ENCODE measurements at regions not wholly inside any gene's neighbourhood (a gene's known extent, or its start where the extent isn't known, plus 50 kb on each side); places are given as distances from the start of the nearest gene placed in this dataset.
"Not testable (repeated sequence)": the region's sequence is repeated elsewhere in the genome, so short reads cannot be mapped to it uniquely, and the experiment has no call there.

GRCh38 chr9:1913631-1914330 is 101.4 kb upstream of the SMARCA2 start:
- Mint-ChIP-seq H3K27ac (no peak overlapping the region), H3K4me3 (no peak overlapping the region), H3K4me1 (no peaks in the 10 kb centered on the region), H3K27me3 (peaks cover 23 to 26% of the 10 kb centered on the region in 2 donors), H3K9me3 (peaks cover 4 to 5% of the 10 kb centered on the region in 2 donors), H3K36me3 (peaks cover 0 to 5% of the 10 kb centered on the region in 2 donors)
- DNase-seq (no peak), ATAC-seq (replicated peaks) (no peak)

DNA sequence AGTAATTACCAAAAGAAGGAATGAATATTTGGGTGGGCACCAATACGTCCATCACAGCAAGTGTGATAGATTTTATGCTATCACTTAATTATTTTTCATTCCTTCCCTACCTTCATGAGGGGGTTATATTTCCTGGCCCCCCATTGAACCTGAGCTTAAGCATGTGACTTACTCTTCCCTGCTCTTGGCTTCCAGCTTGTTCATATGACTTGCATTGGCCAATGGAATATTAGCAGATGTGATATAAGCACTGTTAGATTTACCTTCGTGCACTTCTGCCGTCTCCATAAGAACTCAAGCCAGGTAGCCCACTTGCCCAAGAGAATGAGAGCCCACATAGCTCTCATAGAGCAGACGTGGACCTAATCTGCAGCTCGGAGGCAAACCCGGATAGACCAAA is 99.1 kb upstream of the SMARCA2 start:
- Mint-ChIP-seq H3K4me1 (no peaks in the 10 kb centered on the region), H3K4me3 (no peak overlapping the region)
- ATAC-seq (replicated peaks), result no peak

DNA sequence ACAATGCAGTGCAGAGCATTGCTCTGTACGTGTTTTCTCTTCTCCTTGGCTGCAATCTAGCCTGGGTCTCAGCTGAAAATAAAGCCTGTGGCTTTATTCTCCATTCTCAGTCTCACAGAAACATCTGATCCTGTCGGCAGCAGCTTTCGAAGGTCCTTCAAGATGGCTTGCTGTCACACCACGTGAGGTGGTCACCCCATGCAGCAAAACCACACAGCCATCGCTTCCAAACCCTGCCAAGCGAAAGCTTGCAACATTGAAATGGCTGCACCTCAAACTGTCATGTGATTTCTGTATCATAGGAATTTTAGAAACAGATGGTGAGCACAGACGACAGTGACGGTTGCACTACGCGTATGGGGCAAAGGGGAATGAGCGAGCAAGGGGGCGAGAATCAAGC is 98.5 kb upstream of the SMARCA2 start:
- H3K4me3 Mint-ChIP-seq, result no peak overlapping the region
- peaks cover 2 to 3% of the 10 kb centered on the region in 2 donors for H3K9me3 Mint-ChIP-seq
- no peaks in the 10 kb centered on the region for H3K4me1 Mint-ChIP-seq
- peaks cover 0 to 3% of the 10 kb centered on the region in 2 donors for H3K36me3 Mint-ChIP-seq
- no peak overlapping the region for H3K27ac Mint-ChIP-seq
- DNase-seq (no peak), ATAC-seq (replicated peaks) (no peak)
- peaks cover 24 to 26% of the 10 kb centered on the region in 2 donors for H3K27me3 Mint-ChIP-seq

More for the DNA sequence above, 99.1 kb upstream of the SMARCA2 start:
- no peak for DNase-seq
- peaks cover 4 to 5% of the 10 kb centered on the region in 2 donors for H3K9me3 Mint-ChIP-seq
- peaks cover 28 to 29% of the 10 kb centered on the region in 2 donors for H3K27me3 Mint-ChIP-seq
- H3K36me3 Mint-ChIP-seq, result peaks cover 0 to 5% of the 10 kb centered on the region in 2 donors
- no peak overlapping the region for H3K27ac Mint-ChIP-seq

- Mint-ChIP-seq H3K9me3 (peaks cover 3 to 5% of the 10 kb centered on the region in 2 donors), H3K36me3 (peaks cover 0 to 4% of the 10 kb centered on the region in 2 donors), H3K27me3 (peaks cover 22 to 29% of the 10 kb centered on the region in 2 donors), H3K27ac (no peak overlapping the region), H3K4me1 (no peaks in the 10 kb centered on the region), H3K4me3 (no peak overlapping the region)
- ATAC-seq (replicated peaks) (no peak), DNase-seq (no peak)
These were observed 97.7 kb upstream of the SMARCA2 start for GRCh38 chr9:1917396-1917935.

DNA sequence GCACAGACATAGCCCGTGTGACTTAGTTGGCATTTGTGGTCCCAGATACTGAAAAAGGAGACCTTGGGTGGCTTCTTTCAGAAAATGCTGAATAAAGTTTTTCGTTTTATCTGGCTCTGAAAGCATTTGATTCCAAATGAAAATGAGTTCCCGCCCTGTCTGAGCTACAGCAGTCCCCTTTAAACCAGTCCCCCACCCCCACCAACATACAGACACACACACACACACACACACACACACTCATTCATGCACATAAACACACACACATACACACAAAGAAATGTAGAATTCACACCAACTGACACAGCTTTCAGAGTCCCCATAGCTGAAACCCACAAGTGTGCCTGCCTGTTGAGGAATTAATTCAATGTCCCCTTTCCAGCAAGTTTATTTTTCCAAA is 97.0 kb upstream of the SMARCA2 start:
- H3K36me3 Mint-ChIP-seq, result peaks cover 0 to 4% of the 10 kb centered on the region in 2 donors
- DNase-seq, result no peak
- ATAC-seq (replicated peaks), result no peak
- H3K27me3 Mint-ChIP-seq, result peaks cover 22 to 29% of the 10 kb centered on the region in 2 donors
- H3K27ac Mint-ChIP-seq, result no peak overlapping the region
- no peaks in the 10 kb centered on the region for H3K4me1 Mint-ChIP-seq
- H3K4me3 Mint-ChIP-seq, result no peak overlapping the region
- H3K9me3 Mint-ChIP-seq, result peaks cover 3 to 5% of the 10 kb centered on the region in 2 donors

GRCh38 chr9:1918622-1919021 is 96.5 kb upstream of the SMARCA2 start:
- Mint-ChIP-seq H3K4me3 (no peak overlapping the region), H3K9me3 (peaks cover 3 to 5% of the 10 kb centered on the region in 2 donors), H3K4me1 (no peaks in the 10 kb centered on the region), H3K27me3 (peaks cover 22 to 24% of the 10 kb centered on the region in 2 donors), H3K27ac (peak overlapping the region; percentile 70), H3K36me3 (peaks cover 0 to 4% of the 10 kb centered on the region in 2 donors)
- ATAC-seq (replicated peaks) (no peak), DNase-seq (no peak)

DNA sequence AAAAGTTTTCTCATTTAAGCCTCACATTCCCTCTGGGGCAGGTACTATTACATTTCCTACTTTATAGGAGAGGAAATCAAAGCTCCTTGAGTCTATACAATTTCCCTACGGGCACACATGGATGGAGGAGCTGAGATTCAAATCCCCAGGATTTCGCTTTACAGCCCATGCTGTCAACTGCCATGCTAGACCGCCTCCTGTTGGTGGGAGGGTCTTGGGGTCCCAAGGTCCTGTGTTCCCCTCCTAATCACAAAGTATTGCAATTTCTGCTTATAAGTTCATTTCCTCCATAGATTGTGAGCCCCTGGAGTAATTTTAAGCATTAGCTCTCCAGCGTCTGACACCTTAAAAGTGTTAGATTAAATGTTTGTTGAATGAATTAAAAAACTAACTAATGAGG is 95.9 kb upstream of the SMARCA2 start:
- H3K4me3 Mint-ChIP-seq, result no peak overlapping the region
- no peak overlapping the region for H3K27ac Mint-ChIP-seq
- DNase-seq (no peak), ATAC-seq (replicated peaks) (no peak)
- peaks cover 3 to 5% of the 10 kb centered on the region in 2 donors for H3K9me3 Mint-ChIP-seq
- H3K4me1 Mint-ChIP-seq, result no peaks in the 10 kb centered on the region
- H3K36me3 Mint-ChIP-seq, result peaks cover 0 to 4% of the 10 kb centered on the region in 2 donors
- H3K27me3 Mint-ChIP-seq, result peaks cover 22 to 23% of the 10 kb centered on the region in 2 donors

DNA sequence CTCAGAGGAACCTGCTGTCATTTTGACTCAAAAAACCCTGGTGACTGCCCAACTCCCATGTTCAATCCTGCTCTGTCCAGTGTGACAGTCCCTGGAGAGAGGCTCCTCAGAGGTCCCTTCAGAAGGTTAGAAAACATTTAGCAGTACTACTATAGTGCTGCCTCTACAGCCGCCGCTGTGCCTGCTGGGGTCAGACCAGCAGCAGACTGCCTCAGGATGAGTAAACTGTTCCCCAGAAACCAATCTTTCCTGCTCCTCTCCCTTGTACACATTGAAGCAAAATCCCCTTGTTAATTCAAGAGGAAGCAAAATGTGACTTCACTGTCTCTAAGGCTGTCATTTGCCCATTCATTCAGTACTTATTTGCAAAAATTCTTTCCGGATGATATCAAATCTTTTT is 94.8 kb upstream of the SMARCA2 start:
- DNase-seq (no peak), ATAC-seq (replicated peaks) (peak in 1 of 2 donors; percentile 29)
- Mint-ChIP-seq H3K9me3 (peaks cover 3 to 5% of the 10 kb centered on the region in 2 donors), H3K27me3 (peaks cover 16 to 23% of the 10 kb centered on the region in 2 donors), H3K4me3 (no peak overlapping the region), H3K27ac (no peak overlapping the region), H3K4me1 (no peaks in the 10 kb centered on the region), H3K36me3 (peaks cover 0 to 4% of the 10 kb centered on the region in 2 donors)

GRCh38 chr9:1922026-1922425 is 93.1 kb upstream of the SMARCA2 start:
- Mint-ChIP-seq H3K9me3 (peaks cover 3 to 5% of the 10 kb centered on the region in 2 donors), H3K36me3 (peaks cover 0 to 4% of the 10 kb centered on the region in 2 donors), H3K4me3 (no peak overlapping the region), H3K27me3 (peaks cover 11 to 18% of the 10 kb centered on the region in 2 donors), H3K27ac (no peak overlapping the region), H3K4me1 (no peaks in the 10 kb centered on the region)
- DNase-seq (no peak), ATAC-seq (replicated peaks) (no peak)

- DNase-seq, result no peak
- Mint-ChIP-seq H3K4me3 (no peak overlapping the region), H3K36me3 (no peaks in the 10 kb centered on the region), H3K27ac (no peak overlapping the region), H3K9me3 (peaks cover 3 to 5% of the 10 kb centered on the region in 2 donors), H3K4me1 (peaks cover 7% of the 10 kb centered on the region in 2 donors), H3K27me3 (peaks cover 0 to 4% of the 10 kb centered on the region in 2 donors)
- no peak for ATAC-seq (replicated peaks)
These were observed 87.6 kb upstream of the SMARCA2 start for GRCh38 chr9:1927546-1927945.

GRCh38 chr9:1929134-1929533 is 86.0 kb upstream of the SMARCA2 start:
- no peak for DNase-seq
- Mint-ChIP-seq H3K27me3 (peaks cover under 1 to 12% of the 10 kb centered on the region in 2 donors), H3K4me1 (peaks cover 7% of the 10 kb centered on the region in 2 donors), H3K4me3 (no peak overlapping the region), H3K36me3 (no peaks in the 10 kb centered on the region), H3K9me3 (peaks cover 3 to 6% of the 10 kb centered on the region in 2 donors), H3K27ac (no peak overlapping the region)
- ATAC-seq (replicated peaks), result no peak

DNA sequence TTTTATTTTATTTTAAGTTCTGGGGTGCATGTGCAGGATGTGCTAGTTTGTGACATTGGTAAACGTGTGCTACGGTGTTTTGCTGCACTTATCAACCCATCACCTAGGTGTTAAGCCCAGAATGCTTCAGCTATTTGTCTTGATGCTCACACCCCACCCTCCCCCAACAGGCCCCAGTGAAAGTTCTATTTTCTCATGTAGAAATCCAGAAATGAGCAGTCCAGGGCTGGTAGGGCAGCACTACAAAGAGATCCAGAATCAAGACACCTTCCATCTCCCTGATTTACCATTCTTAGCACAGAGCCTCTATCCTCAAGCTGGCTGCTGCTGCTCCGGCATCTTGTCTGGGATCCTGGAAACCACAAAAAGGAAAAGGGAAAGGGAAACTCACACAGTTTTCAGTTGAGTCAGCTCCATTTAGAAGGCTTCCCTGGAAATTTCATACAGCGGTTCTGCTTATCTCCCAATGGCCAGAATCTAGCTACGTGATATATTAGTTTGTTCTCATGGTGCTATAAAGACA is 85.4 kb upstream of the SMARCA2 start:
- peak overlapping the region in 1 of 2 donors; percentile 41 for H3K4me3 Mint-ChIP-seq
- H3K4me1 Mint-ChIP-seq, result peaks cover 7% of the 10 kb centered on the region in 2 donors
- ATAC-seq (replicated peaks) (peak in 1 of 2 donors; percentile 57), DNase-seq (no peak)
- H3K27ac Mint-ChIP-seq, result peak overlapping the region; percentile 82
- peaks cover 4 to 16% of the 10 kb centered on the region in 2 donors for H3K27me3 Mint-ChIP-seq
- H3K9me3 Mint-ChIP-seq, result peaks cover 3 to 6% of the 10 kb centered on the region in 2 donors
- no peaks in the 10 kb centered on the region for H3K36me3 Mint-ChIP-seq

- H3K27ac Mint-ChIP-seq, result peak overlapping the region; percentile 82
- not testable (repeated sequence) for H3K9me3 Mint-ChIP-seq, H3K36me3 Mint-ChIP-seq, H3K4me1 Mint-ChIP-seq
- H3K27me3 Mint-ChIP-seq, result peaks cover 4 to 16% of the 10 kb centered on the region in 2 donors
- ATAC-seq (replicated peaks) (peak; percentile 19 to 70), DNase-seq (peak; percentile 10)
- H3K4me3 Mint-ChIP-seq, result peak overlapping the region in 1 of 2 donors; percentile 41
These were observed 84.9 kb upstream of the SMARCA2 start for GRCh38 chr9:1930245-1930736.

DNA sequence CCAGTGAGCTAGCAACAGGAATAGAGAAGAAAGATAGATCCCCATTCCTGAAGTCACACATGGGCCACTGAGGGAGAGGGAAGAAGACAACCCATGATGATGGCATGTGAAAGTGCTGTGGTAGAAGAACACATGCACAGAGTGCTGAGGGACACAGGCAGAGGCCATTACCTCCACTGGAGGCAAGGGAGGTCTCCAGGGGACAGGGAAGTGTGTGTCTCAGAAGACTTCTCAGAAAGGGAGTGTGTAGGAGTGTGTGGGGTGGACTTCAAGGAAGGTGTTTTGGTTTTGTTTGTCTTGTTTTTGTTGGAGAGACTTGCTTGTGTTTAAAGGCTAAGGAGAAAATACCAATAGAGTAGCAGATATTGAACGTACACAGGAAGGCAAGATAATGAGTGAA is 77.0 kb upstream of the SMARCA2 start:
- ATAC-seq (replicated peaks), result peak; percentile 25 to 47
- H3K36me3 Mint-ChIP-seq, result no peaks in the 10 kb centered on the region
- peaks cover 0 to 3% of the 10 kb centered on the region in 2 donors for H3K9me3 Mint-ChIP-seq
- H3K4me3 Mint-ChIP-seq, result no peak overlapping the region
- peak overlapping the region; percentile 21 for H3K27ac Mint-ChIP-seq
- DNase-seq, result no peak
- H3K27me3 Mint-ChIP-seq, result peaks cover 14 to 18% of the 10 kb centered on the region in 2 donors
- H3K4me1 Mint-ChIP-seq, result peaks cover 18 to 24% of the 10 kb centered on the region in 2 donors
